ENCODE measurements at regions not wholly inside any gene's neighbourhood (a gene's known extent, or its start where the extent isn't known, plus 50 kb on each side); places are given as distances from the start of the nearest gene placed in this dataset.

- no peak for TF ChIP-seq ZNF462 (CRISPR knock-in tag; IDR thresholded peaks at IDR 0.05)
- no peak for TF ChIP-seq POLR2AphosphoS5 (IDR thresholded peaks at IDR 0.05; ENCODE audit: low read depth)
- no peak for TF ChIP-seq CREB1 (CRISPR knock-in tag; IDR thresholded peaks at IDR 0.05; ENCODE audit: low read depth)
These were observed 266.5 kb upstream of the KLF4 start (continued) for GRCh38 chr9:107756091-107756490.

GRCh38 chr9:107755246-107755645 is 265.7 kb upstream of the KLF4 start:
- no peak overlapping the region for H3K4me2 ChIP-seq
- Mint-ChIP-seq H3K36me3 (ENCODE audit: low read depth) (no peaks in the 10 kb centered on the region), H3K4me3 (no peak overlapping the region), H3K4me1 (peaks cover 14% of the 10 kb centered on the region), H3K27ac (no peak overlapping the region), H3K9me3 (no peaks in the 10 kb centered on the region), H3K27me3 (ENCODE audit: insufficient read depth, low read depth, poor library complexity) (peaks cover 4% of the 10 kb centered on the region)
- no peaks in the 10 kb centered on the region for H3K27me3 ChIP-seq (ENCODE audit: insufficient read depth)
- H2AFZ ChIP-seq = no peak overlapping the region; the same call in 1 of the 2 replicates
- no peak for DNase-seq (ENCODE audit: low spot score)
- no peak overlapping the region for H3K4me3 ChIP-seq
- no peaks in the 10 kb centered on the region for H4K20me1 ChIP-seq (replicated peaks; ENCODE audit: insufficient read depth)
- H3F3A ChIP-seq (replicated peaks; ENCODE audit: low read depth) = no peaks in the 10 kb centered on the region; the same call in 1 of the 2 replicates
- no peaks in the 10 kb centered on the region for H3K79me2 ChIP-seq (replicated peaks; ENCODE audit: insufficient read depth)
- H3K9me2 ChIP-seq (ENCODE audit: insufficient read depth) = 0 out of 2 replicates have a peak, but pooled peaks cover 3% of the 10 kb centered on the region
- H3K4me1 ChIP-seq (ENCODE audit: insufficient read depth) = peaks cover 19% of the 10 kb centered on the region
- no peak for ATAC-seq
- H3K27ac ChIP-seq (ENCODE audit: low read depth) = no peak overlapping the region
- H3K36me3 ChIP-seq (ENCODE audit: insufficient read depth) = no peaks in the 10 kb centered on the region
- TF ChIP-seq NANOG (IDR thresholded peaks at IDR 0.05; ENCODE audit: borderline replicate concordance) (no peak), ZNF462 (CRISPR knock-in tag; IDR thresholded peaks at IDR 0.05) (no peak), ZNF331 (CRISPR knock-in tag; IDR thresholded peaks at IDR 0.05; ENCODE audit: low read depth) (no peak), CREB1 (CRISPR knock-in tag; IDR thresholded peaks at IDR 0.05; ENCODE audit: low read depth) (no peak), REST (IDR thresholded peaks at IDR 0.05; ENCODE audit: unreplicated experiment) (no peak)

Measured in GM23338 (cell line).